HG03139 (cell line): ENCODE measurements at regions not wholly inside any gene's neighbourhood (a gene's known extent, or its start where the extent isn't known, plus 50 kb on each side); places are given as distances from the start of the nearest gene placed in this dataset.
"Not testable (repeated sequence)": the region's sequence is repeated elsewhere in the genome, so short reads cannot be mapped to it uniquely, and the experiment has no call there.

Source experiments
- ATAC-seq: cut with Tn5 transposase; IDR thresholded peaks from one replicate; pipeline ENCODE4 v1.9.1; 2021; ENCODE audit not compliant: unreplicated experiment

- no peak for ATAC-seq
Observed at GRCh38 chr3:106908181-106908938, 468.9 kb upstream of the CCDC54 start.

DNA sequence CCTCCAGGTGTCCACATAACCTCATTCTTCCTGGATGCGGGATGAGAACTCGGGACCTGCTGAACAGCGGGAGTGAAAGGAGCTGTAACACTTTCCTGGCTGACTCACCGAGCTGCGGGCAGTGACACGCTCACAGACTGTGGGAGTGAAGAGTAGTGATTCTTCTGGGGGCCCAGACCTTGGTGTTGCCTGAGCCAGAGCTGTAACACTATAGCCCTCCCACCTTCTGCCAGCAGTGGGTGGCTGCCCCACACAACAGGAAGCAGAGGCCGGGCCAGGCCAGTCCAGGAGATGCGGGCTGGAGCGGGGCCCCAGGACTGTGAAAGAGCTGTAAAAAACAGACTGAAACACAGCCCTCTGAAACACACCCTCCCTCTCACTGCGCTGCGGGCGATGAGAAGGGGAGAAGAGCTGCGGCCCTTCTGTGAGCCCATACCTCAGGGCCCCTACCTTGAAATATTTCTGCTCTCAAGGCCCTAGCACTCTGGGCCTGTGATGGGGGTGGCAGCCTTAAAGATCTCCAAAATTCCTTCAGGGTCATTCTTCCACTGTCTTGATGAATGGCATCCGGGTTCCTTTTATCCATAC, 464.0 kb upstream of the CCDC54 start:
- no peak for ATAC-seq

DNA sequence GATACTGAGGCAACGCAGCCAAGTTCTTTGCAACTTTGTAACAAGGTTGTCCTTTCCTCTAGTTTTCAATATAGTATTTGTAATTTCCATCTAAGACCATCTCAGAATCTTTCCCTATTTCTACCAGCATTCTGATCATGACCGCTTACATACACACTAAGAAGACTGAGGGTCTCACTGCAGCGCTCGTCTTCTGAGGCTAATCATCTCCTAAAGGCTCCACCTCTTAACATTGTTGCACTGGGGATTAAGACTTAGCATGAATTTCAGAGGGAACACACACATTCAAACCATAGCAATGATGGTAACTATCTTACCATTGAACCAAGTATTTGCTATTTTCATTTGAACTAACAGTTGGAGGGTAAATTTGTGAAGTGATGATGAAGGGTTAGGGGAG, 463.3 kb upstream of the CCDC54 start:
- no peak for ATAC-seq

DNA sequence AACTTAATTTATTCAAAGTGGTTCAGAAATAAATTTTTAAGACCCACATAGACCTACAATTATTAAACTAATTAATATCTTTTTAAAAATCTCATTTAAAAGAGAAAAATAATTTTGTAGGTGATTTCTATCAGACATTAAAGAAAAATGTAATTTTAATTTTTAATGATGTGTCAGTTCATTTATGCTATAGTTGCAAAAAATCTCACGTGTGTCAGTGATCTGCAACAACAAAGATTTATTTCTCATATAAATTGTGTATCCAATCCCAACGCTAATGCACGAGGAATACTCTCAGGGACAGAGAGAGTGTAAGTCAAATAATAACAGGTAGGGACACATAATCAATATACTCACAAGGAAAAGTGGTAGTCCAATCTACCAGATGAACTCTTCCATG, 456.6 kb upstream of the CCDC54 start:
- ATAC-seq = no peak

DNA sequence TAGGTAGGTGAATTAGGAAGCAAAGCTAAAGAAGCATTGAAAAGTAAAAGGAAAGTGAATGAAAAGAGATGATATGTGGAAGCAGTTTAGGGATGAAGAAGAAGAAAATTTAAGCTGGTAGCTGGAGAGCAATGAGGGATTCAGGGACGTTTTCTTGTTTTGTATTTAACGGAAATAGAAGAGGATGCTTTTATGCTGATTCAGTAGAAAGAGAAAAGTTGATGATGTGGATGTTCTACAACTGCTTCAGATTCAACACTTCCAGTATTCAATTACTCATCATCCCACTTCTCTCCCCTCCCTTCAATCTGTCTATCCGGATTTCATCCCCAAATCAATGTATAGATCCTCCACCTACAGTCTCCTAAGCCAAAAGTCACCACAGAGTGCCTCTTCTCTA, 448.2 kb upstream of the CCDC54 start:
- no peak for ATAC-seq

DNA sequence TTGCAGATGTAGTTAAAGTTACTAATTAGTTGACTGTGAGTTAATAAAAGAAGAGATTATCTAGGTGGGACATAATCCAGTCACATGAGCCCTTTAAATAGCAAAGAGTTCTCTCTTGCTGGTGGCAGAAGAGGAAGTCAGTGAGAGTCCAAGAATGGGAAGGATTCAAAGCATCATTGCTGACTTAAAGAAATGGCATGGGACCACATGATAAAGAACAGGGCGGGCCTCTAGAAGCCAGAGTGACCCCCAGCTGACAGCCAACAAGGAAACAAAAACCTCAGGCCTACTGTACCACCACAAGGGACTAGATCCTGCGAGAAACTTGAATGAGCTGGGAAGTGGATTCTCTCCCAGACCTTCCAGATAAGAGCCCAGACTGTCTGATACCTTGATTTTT, 447.2 kb upstream of the CCDC54 start:
- ATAC-seq = no peak

GRCh38 chr3:106931904-106932303, 445.3 kb upstream of the CCDC54 start:
- no peak for ATAC-seq

- ATAC-seq = no peak
Observed at GRCh38 chr3:106936337-106936736, 440.9 kb upstream of the CCDC54 start.

- ATAC-seq = no peak
Observed at GRCh38 chr3:106942051-106942450, 435.2 kb upstream of the CCDC54 start.

GRCh38 chr3:106943071-106943470, 434.2 kb upstream of the CCDC54 start:
- no peak for ATAC-seq

GRCh38 chr3:106945435-106945834, 431.8 kb upstream of the CCDC54 start:
- ATAC-seq = no peak

DNA sequence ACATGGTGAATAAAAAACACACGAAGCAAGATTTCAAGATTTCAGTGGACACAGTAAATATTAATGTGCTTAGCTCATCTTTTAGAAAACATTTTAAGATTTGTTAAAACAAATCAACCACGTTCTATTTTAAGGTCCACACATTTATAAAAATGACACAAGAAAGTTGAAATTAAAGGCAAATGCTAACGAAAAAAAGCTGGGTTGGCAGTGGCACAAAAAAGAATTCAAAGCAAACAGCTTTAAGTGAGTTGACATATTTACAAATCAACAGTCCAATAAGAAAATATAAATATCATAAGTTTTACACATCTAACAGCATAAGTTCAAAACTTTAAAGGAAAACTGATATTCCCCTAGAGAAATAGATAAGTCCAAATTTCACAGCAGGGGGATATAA, 430.4 kb upstream of the CCDC54 start:
- ATAC-seq = no peak

DNA sequence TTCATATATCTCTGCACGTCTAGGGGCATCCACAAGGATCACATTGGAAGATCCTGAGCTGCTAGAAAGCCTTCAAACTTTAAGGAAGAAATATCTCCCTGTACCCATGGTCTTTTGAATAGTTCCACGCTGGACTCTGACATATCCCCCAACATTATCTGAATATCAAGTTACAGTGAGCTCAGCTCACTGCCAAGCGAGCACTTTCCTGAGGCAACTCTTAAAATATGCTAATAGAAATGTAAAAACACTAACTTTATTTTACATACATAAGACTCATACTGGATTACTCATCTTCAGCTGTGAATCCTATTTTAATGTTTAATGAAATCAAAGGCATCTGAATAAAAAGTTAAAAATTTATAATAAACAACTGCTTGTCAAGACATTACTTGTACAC, 420.2 kb upstream of the CCDC54 start:
- ATAC-seq = no peak

DNA sequence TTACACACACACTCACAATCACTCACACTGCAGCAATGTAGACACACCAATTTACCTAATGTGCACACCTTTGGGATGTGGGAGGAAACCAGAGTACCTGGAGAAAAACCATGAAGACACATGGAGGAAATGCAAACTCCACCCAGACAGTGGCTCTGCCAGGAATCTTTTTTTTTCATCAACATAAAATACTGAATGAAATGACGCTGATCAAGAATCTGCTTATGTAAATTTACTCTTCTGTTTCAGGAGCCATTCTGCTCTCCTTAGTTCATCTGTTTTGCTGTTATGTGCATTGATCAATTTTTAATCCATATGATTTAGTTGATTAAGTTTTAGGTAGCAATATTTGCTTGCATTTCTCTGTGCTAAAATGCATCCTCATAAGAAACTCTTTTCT, 414.2 kb upstream of the CCDC54 start:
- no peak for ATAC-seq

- ATAC-seq = no peak
Observed at GRCh38 chr3:106963442-106963841, 413.8 kb upstream of the CCDC54 start.

- ATAC-seq = no peak
Observed at GRCh38 chr3:106965307-106965706, 411.9 kb upstream of the CCDC54 start.

GRCh38 chr3:106969596-106969995, 407.6 kb upstream of the CCDC54 start:
- no peak for ATAC-seq

DNA sequence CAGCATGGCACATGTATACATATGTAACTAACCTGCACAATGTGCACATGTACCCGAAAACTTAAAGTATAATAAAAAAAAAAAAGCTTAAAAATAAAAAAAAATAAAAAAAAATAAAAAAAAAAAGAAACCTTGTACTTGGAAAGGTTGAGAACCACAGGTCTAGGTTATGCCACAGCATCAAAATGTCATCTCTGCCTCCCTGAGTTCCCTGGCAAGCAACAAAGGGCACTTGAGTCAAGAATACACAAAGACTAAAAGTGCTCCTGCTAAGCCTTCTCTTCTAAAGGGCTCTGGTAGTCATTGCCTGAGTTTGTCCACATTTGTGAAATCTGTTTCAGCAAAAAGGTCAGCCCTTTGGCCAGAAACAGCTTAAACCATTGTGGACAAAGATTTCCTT, 395.8 kb upstream of the CCDC54 start:
- no peak for ATAC-seq

DNA sequence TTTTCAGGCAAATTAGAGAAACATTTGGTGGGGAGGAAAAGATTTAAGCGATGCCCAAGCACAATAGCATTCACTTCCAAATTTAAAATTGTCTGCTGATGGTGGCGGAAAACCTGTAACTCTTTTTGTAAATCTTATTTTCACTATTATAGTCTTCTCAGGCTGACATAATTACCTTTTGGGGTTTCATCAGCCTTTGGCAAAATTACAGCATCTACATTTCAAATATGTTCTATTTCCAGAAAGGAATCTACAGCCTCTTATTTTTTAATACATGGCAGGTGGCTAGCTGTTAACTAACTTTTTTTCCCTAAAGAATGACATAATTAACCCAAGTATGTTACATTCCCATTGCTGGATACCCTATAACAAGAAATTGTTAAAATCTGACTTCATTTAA, 391.5 kb upstream of the CCDC54 start:
- ATAC-seq = no peak

DNA sequence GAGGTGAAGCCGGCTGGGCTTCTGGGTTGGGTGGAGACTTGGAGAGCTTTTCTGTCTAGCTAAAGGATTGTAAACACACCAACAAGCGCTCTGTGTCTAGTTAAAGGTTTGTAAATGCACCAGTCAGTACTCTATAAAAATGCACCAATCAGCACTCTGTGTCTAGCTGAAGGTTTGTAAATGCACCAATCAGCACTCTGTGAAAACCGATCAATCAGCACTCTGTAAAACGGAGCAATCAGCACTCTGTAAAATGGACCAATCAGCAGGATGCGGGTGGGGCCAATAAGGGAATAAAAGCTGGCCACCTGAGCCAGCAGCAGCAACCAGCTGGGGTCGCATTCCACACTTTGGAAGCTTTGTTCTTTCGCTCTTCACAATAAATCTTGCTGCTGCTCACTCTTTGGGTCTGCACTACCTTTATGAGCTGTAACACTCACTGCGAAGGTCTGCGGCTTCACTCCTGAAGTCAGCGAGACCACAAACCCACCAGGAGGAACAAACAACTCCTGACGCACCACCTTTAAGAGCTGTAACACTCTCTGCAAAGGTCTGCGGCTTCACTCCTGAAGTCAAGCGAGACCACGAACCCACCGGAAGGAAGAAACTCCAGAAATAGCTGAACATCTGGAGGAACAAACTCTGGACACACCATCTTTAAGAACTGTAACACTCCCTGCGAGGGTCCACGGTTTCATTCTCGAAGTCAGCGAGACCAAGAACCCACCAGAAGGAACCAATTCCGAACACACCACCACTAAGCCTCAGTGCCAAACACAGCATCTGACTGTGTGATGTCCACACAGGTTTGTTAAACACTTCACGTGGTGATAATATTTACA, 378.2 kb upstream of the CCDC54 start:
- not testable (repeated sequence) for ATAC-seq

DNA sequence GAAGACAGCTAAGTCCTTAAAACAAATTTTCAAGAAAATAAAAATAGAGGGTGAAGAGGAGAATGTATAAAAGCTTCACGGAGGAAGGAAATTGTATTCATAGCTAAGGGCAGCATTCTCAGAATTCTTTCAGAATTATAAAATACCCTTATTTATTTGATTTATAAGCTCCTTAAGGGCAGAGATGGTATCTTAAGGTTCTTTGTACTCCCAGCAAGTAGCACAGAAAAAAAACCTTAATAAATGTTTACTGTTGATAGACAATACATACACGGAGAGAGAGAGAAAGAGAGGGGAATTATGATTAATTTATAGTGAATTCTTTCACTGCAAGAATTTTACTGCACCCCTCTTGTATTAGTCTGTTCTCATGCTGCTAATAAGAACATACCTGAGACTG, 375.6 kb upstream of the CCDC54 start:
- ATAC-seq = no peak

GRCh38 chr3:107005352-107005751, 371.9 kb upstream of the CCDC54 start:
- ATAC-seq = not testable (repeated sequence)
